Stimulated activated memory B cell treated with anti-CD40 and anti-IgM and Interleukin-4, amounts not matched to agents 10 μg/mL and 1 μg/mL and 100 μg/mL, for 72 hours (primary cell): ENCODE measurements at regions not wholly inside any gene's neighbourhood (a gene's known extent, or its start where the extent isn't known, plus 50 kb on each side); places are given as distances from the start of the nearest gene placed in this dataset.
"Not testable (repeated sequence)": the region's sequence is repeated elsewhere in the genome, so short reads cannot be mapped to it uniquely, and the experiment has no call there.

Experiments
- ATAC-seq: fragments of 150-1000 bp; cut with Tn5 transposase; 2 replicates; pipeline ENCODE4 v1.10.0; 2021
- H3K27ac Mint-ChIP-seq: one replicate; pipeline ENCODE4 v1.8.0; 2022; ENCODE audit warnings: mild to moderate bottlenecking, mixed read lengths
- H3K27me3 Mint-ChIP-seq: one replicate; pipeline ENCODE4 v1.8.0; 2022; ENCODE audit warnings: mixed read lengths
- H3K36me3 Mint-ChIP-seq: one replicate; pipeline ENCODE4 v1.8.0; 2022; ENCODE audit warnings: mixed read lengths
- H3K4me1 Mint-ChIP-seq: one replicate; pipeline ENCODE4 v1.8.0; 2022; ENCODE audit warnings: mixed read lengths
- H3K4me3 Mint-ChIP-seq: one replicate; pipeline ENCODE4 v1.8.0; 2022; ENCODE audit warnings: mild to moderate bottlenecking, moderate library complexity, mixed read lengths
- H3K9me3 Mint-ChIP-seq: one replicate; pipeline ENCODE4 v1.8.0; 2022; ENCODE audit warnings: mixed read lengths

DNA sequence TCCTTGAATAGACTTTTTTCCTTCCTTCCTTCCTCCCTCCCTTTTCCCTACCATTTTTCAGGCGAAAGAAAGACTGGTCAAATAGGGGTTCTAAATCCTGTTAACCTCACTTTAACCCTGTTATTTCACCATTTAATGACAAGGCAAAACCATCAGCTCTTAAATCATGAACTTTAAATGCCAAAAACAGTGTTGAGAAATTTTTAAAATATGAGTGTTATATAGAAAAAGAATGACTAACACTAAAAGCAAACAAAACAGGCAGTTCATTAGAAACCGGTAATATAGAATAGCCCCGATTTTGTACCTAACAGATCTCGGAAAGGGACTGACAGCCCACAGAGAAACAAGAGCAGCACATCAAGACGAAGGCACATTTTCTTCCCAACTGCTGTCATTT is 57.4 kb upstream of the CEP85L start:
- ATAC-seq: no peak
- H3K27me3 Mint-ChIP-seq: no peaks in the 10 kb centered on the region
- peak overlapping the region; percentile 98 for H3K4me3 Mint-ChIP-seq
- no peaks in the 10 kb centered on the region for H3K36me3 Mint-ChIP-seq
- no peaks in the 10 kb centered on the region for H3K9me3 Mint-ChIP-seq
- peak overlapping the region; percentile 96 for H3K27ac Mint-ChIP-seq
- H3K4me1 Mint-ChIP-seq: peaks cover 61% of the 10 kb centered on the region

DNA sequence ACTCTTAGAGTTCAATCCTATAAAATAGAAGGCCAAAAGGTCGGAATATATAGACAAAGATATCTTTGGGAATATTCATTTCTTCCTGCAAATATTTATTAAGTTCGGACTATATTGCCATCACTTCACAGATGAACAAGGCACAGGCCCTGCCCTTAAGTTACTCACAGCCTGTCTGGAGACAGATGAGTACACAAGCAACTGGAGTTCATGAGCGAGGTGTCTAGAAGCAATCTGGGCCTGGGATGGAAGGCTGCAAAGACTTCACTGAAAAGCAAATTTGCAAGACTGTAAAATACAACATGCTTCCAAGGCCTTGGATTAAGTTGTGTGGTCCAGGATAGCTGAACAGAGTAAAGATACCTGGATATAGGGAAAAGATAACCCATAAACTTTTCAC is 56.7 kb upstream of the CEP85L start:
- ATAC-seq: no peak
- Mint-ChIP-seq H3K4me1 (peaks cover 61% of the 10 kb centered on the region), H3K27ac (peak overlapping the region; percentile 96), H3K36me3 (no peaks in the 10 kb centered on the region), H3K9me3 (no peaks in the 10 kb centered on the region), H3K4me3 (peak overlapping the region; percentile 98), H3K27me3 (no peaks in the 10 kb centered on the region)

DNA sequence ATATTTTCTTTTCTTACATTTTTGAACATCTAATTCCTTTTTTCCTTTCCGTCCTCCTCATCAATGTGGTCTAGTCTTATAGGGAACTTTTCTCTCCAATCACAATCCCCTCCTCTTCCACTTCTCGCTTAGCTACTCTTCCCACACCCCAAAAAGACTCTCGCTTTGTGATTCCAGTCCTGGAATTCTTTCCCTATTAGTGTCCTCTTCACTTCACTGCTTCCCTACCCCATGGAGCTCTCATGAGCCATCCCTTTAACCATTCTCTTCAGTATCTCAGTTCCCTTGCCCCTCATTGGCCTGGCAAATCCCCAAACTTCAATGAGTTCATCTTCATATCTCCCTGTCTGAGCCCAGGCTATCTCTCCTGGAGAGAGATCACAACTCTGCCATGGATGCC is 55.3 kb upstream of the CEP85L start:
- peak overlapping the region; percentile 57 for H3K4me3 Mint-ChIP-seq
- H3K4me1 Mint-ChIP-seq: peaks cover 63% of the 10 kb centered on the region
- no peaks in the 10 kb centered on the region for H3K27me3 Mint-ChIP-seq
- H3K27ac Mint-ChIP-seq: peak overlapping the region; percentile 78
- peaks cover under 1% of the 10 kb centered on the region for H3K36me3 Mint-ChIP-seq
- no peak for ATAC-seq
- H3K9me3 Mint-ChIP-seq: no peaks in the 10 kb centered on the region

DNA sequence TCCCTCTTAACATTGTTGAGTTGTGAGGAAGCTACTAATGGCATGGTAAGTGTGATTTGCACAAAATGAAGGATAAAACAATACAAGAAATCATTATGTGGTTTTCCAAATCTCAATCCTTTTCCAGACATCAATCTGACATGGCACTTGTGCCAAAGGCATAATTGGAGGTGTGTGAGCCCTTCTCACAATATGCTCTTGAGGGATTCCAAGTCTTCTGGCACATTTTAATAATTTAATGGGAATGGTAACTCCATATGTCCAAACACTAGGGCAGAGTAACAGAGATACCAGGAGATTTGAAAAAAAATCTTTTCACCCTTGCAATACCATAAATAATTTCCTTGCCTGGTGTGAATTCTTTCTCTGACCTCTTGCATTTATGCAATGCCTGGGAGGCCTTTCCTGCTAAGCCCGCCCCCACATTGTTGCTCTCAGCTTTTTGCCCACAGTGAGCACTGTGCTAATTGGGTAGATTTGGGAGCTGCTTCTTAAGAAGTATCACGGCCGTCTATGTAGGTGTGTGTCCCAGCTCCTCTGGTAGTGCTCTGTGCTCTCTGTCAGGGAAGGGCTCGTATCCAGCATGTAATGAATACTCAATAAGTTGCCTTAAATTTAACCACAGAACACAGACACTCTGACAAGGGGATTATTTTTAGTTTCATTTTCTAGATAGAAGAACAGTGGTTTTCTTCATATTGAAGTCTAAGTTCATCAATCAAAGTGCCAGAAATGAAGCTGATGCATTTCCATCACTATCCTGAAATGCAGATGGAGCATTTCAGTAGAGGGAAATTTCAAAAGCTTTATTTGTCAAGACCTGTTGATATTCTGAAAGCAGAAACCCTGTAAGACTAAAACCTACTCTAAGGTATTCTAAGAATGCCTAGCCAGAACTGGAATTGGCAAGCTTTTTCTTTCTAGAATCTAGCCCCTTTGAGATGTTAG is 54.4 kb upstream of the CEP85L start:
- Mint-ChIP-seq H3K9me3 (peaks cover 3% of the 10 kb centered on the region), H3K36me3 (peaks cover 10% of the 10 kb centered on the region)
- ATAC-seq: peak; percentile 42

DNA sequence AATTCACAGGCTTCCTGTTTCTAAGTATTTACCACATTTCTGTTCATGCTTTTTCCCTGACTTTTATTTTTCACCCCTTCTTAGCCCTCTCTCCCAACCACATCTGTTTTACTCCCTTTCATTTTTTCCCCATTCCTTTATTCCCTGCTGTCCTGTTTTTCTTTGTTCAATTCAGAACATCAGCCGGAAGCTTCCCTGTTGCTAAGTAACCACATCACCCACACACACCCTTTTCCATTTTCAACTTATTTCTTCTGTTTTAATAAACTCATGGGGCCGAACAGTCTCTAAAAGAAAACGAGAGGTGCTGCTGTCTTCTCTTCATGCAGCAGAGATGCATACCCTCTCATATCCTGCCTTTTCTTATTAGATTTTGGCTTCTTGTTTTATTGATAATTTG is 53.5 kb upstream of the CEP85L start:
- Mint-ChIP-seq H3K27ac (peak overlapping the region; percentile 78), H3K36me3 (peaks cover 17% of the 10 kb centered on the region), H3K27me3 (no peaks in the 10 kb centered on the region), H3K4me1 (peaks cover 64% of the 10 kb centered on the region), H3K9me3 (peaks cover 3% of the 10 kb centered on the region), H3K4me3 (peak overlapping the region; percentile 53)
- no peak for ATAC-seq

More for the DNA sequence above, 54.4 kb upstream of the CEP85L start:
- peak overlapping the region; percentile 75 for H3K4me3 Mint-ChIP-seq
- peaks cover 65% of the 10 kb centered on the region for H3K4me1 Mint-ChIP-seq
- no peaks in the 10 kb centered on the region for H3K27me3 Mint-ChIP-seq
- H3K27ac Mint-ChIP-seq: peak overlapping the region; percentile 78

DNA sequence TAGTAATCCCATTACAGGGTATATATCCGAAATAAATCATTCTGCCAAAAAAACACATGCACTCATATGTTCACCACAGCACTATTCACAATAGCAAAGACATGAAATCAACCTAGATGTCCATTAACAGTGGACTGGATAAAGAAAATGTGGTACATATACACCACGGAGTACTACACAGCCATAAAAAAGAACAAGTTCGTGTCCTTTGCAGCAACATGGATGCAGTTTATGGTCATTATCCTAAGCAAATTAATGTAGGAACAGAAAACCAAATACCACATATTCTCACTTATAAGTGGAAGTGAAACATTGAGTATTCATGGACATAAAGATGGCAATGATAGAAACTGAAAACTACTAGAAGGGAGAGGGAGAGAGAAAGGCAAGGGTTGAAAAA is 49.9 kb upstream of the CEP85L start:
- H3K4me3 Mint-ChIP-seq, H3K9me3 Mint-ChIP-seq, H3K27me3 Mint-ChIP-seq, ATAC-seq, H3K27ac Mint-ChIP-seq: not testable (repeated sequence)
- Mint-ChIP-seq H3K36me3 (peaks cover 23% of the 10 kb centered on the region), H3K4me1 (peaks cover 37% of the 10 kb centered on the region)
